ENCODE measurements at regions not wholly inside any gene's neighbourhood (a gene's known extent, or its start where the extent isn't known, plus 50 kb on each side); places are given as distances from the start of the nearest gene placed in this dataset.

DNA sequence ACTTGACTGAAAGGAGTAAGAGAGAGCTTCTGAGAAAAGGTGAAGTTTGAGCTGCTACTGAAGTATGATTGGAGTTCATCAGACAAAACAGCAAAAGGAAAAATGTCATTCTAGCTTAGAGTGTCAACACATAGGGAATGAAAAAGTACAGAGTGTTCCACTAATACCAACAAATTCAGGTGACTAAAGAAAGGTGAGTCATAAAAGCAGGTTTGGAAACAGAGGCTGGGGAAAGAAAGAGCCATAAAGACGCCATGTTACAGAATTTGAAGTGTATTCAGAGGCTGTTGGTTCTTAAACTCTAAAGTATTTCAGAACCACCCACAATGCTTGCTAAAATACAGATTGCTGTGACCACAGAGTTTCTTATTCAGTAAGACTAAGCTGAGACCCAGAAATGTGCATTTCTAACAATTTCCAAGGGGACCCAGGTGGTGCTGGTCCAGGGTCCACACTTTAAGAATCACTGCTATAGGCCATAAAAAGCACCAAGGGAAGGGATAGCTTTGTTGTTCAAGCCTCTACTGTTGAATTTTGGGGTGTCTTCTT, 143.1 kb downstream of the ELAPOR2 start:
- TF ChIP-seq CTCF (IDR thresholded peaks at IDR 0.05) = no peak
- no peak for TF ChIP-seq SIN3A (IDR thresholded peaks at IDR 0.05; ENCODE audit: borderline replicate concordance, insufficient read depth, low read depth, low read length)
- TF ChIP-seq POLR2AphosphoS5 (IDR thresholded peaks at IDR 0.05; ENCODE audit: low read depth, low read length) = no peak

Measured in Panc1 (cell line).